Mucosa of descending colon (tissue), 3 donors: ENCODE measurements at regions not wholly inside any gene's neighbourhood (a gene's known extent, or its start where the extent isn't known, plus 50 kb on each side); places are given as distances from the start of the nearest gene placed in this dataset.
"Not testable (repeated sequence)": the region's sequence is repeated elsewhere in the genome, so short reads cannot be mapped to it uniquely, and the experiment has no call there.

Source experiments
- ATAC-seq: fragments of 200-7000 bp; cut with Tn5 transposase; one replicate; pipeline ENCODE4 v1.9.1; 2020; ENCODE audit warnings: mild to moderate bottlenecking, moderate library complexity
- DNase-seq, 3 donors: peaks; one replicate each; pipeline ENCODE4 v3.0.0-alpha.2; 2020
- H3K36me3 ChIP-seq: fragments of 200-600 bp; one replicate; pipeline ENCODE4 v1.8.0; 2021; ENCODE audit warnings: low read depth, mild to moderate bottlenecking
- H3K4me1 ChIP-seq: fragments of 200-600 bp; one replicate; pipeline ENCODE4 v1.8.0; 2021; ENCODE audit warnings: low read depth, mild to moderate bottlenecking
- H3K4me3 ChIP-seq: fragments of 200-600 bp; one replicate; pipeline ENCODE4 v1.8.0; 2021; ENCODE audit warnings: mild to moderate bottlenecking
- H3K9me3 ChIP-seq: fragments of 200-600 bp; one replicate; pipeline ENCODE4 v1.8.0; 2021; ENCODE audit warnings: mild to moderate bottlenecking
- CTCF ChIP-seq: fragments of 200-600 bp; IDR thresholded peaks from one replicate; pipeline ENCODE4 v1.8.0; 2022; ENCODE audit warnings: antibody characterized with exemption, mild to moderate bottlenecking
- intact Hi-C, 2 donors: fragments of 100-400 bp; cut with DNase I in 1 of 2; cut with micrococcal nuclease in 1 of 2; formaldehyde crosslinking; loops; one replicate each; pipeline versions ENCODE4 v1.11.0 to v1.11.1; 2022; cut with DNase I, micrococcal nuclease
- donor health status: DM: no; HTN: no; CAD: no; lungs with moderate emphysema.
- donor health status: DM: no; HTN: no; CAD: no.
- donor health status: DM: no; HTN: yes; CAD: no.

GRCh38 chr2:35204881-35205280 lies 1150.7 kb upstream of the CRIM1 start:
- H3K36me3 ChIP-seq: no peaks in the 10 kb centered on the region
- no peaks in the 10 kb centered on the region for H3K4me1 ChIP-seq
- no peaks in the 10 kb centered on the region for H3K9me3 ChIP-seq
- DNase-seq (no peak), ATAC-seq (no peak)
- H3K4me3 ChIP-seq: no peak overlapping the region
- intact Hi-C loops: no loop called here
- TF ChIP-seq CTCF: no peak

GRCh38 chr2:35204323-35204722 lies 1151.3 kb upstream of the CRIM1 start:
- DNase-seq: no peak
- intact Hi-C loops: no loop called here
- no peaks in the 10 kb centered on the region for H3K4me1 ChIP-seq
- no peak for ATAC-seq
- TF ChIP-seq CTCF: no peak
- no peaks in the 10 kb centered on the region for H3K9me3 ChIP-seq
- no peak overlapping the region for H3K4me3 ChIP-seq
- no peaks in the 10 kb centered on the region for H3K36me3 ChIP-seq

GRCh38 chr2:35199298-35199697 lies 1156.3 kb upstream of the CRIM1 start:
- ATAC-seq: no peak
- peaks cover 7% of the 10 kb centered on the region for H3K9me3 ChIP-seq
- intact Hi-C loops: no loop called here

GRCh38 chr2:35185861-35186412 lies 1169.6 kb upstream of the CRIM1 start:
- DNase-seq: no peak
- intact Hi-C loops: no loop called here
- H3K4me1 ChIP-seq: no peaks in the 10 kb centered on the region
- no peak for ATAC-seq
- peaks cover 3% of the 10 kb centered on the region for H3K9me3 ChIP-seq
- TF ChIP-seq CTCF: no peak
- H3K36me3 ChIP-seq: no peaks in the 10 kb centered on the region
- H3K4me3 ChIP-seq: no peak overlapping the region

More at GRCh38 chr2:35199298-35199697, 1156.3 kb upstream of the CRIM1 start:
- Histone ChIP-seq H3K4me3 (no peak overlapping the region), H3K36me3 (no peaks in the 10 kb centered on the region), H3K4me1 (no peaks in the 10 kb centered on the region)
- DNase-seq: no peak
- no peak for TF ChIP-seq CTCF

GRCh38 chr2:35184471-35184870 lies 1171.1 kb upstream of the CRIM1 start:
- Histone ChIP-seq H3K9me3 (peaks cover 3% of the 10 kb centered on the region), H3K4me1 (no peaks in the 10 kb centered on the region), H3K4me3 (no peak overlapping the region), H3K36me3 (no peaks in the 10 kb centered on the region)
- ATAC-seq: no peak
- intact Hi-C loops: no loop called here
- no peak for DNase-seq
- no peak for TF ChIP-seq CTCF

GRCh38 chr2:35176726-35177125 lies 1178.9 kb upstream of the CRIM1 start:
- intact Hi-C loops, H3K4me3 ChIP-seq, H3K4me1 ChIP-seq, DNase-seq, H3K9me3 ChIP-seq, ATAC-seq, H3K36me3 ChIP-seq: not testable (repeated sequence)
